WTC11 (cell line): ENCODE measurements at regions not wholly inside any gene's neighbourhood (a gene's known extent, or its start where the extent isn't known, plus 50 kb on each side); places are given as distances from the start of the nearest gene placed in this dataset.

ENCODE experiments used
- JUN ChIP-seq: sonication (generic); formaldehyde crosslinking; IDR thresholded peaks from 2 replicates; pipeline ENCODE4 v1.8.0; 2023; ENCODE audit warnings: mild to moderate bottlenecking, missing genetic modification reagents
- NFYB ChIP-seq: sonication (generic); formaldehyde crosslinking; conservative IDR thresholded peaks from 2 replicates; pipeline ENCODE4 v1.8.0; 2022; ENCODE audit warnings: low read depth, missing genetic modification reagents
- SMAD3 ChIP-seq: sonication (generic); formaldehyde crosslinking; IDR thresholded peaks from 2 replicates; pipeline ENCODE4 v1.8.0; 2022; ENCODE audit warnings: missing genetic modification reagents, mild to moderate bottlenecking, borderline replicate concordance
- SMAD4 ChIP-seq: sonication (generic); formaldehyde crosslinking; IDR thresholded peaks from 2 replicates; pipeline ENCODE4 v1.8.0; 2022; ENCODE audit warnings: mild to moderate bottlenecking, missing genetic modification reagents
- TEAD4 ChIP-seq: sonication (generic); formaldehyde crosslinking; IDR thresholded peaks from 2 replicates; pipeline ENCODE4 v1.8.0; 2022; ENCODE audit warnings: mild to moderate bottlenecking, missing genetic modification reagents
- TF ChIP-seq, protein P1 (sequence below): sonication (generic); formaldehyde crosslinking; IDR thresholded peaks from 2 replicates; pipeline ENCODE4 v1.8.1; 2023; ENCODE audit warnings: mild to moderate bottlenecking, missing genetic modification reagents
- TF ChIP-seq, protein P2 (sequence below): fragments of 200-600 bp; IDR thresholded peaks from 2 replicates; pipeline ENCODE4 v1.8.0; 2022; ENCODE audit warnings: antibody characterized with exemption

DNA sequence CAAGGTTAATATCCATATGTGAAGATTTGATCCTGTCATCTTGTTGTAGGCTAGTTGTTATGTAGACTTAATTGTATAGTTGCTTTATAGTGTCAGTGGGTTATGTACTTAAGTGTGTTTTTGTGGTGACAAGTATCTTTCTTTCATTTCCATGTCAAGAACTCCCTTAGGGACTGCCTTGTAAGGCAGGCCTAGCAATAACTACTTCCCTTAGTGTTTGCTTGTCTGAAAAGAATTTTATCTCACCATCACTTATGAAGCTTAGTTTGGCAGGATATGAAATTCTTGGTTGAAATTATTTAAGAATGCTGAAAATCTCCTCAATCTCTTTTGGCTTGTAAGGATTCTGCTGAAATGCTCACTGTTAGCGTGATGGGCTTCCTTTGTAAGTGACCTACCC lies 467.6 kb downstream of the CDH2 start:
- TF ChIP-seq, protein P1, sequence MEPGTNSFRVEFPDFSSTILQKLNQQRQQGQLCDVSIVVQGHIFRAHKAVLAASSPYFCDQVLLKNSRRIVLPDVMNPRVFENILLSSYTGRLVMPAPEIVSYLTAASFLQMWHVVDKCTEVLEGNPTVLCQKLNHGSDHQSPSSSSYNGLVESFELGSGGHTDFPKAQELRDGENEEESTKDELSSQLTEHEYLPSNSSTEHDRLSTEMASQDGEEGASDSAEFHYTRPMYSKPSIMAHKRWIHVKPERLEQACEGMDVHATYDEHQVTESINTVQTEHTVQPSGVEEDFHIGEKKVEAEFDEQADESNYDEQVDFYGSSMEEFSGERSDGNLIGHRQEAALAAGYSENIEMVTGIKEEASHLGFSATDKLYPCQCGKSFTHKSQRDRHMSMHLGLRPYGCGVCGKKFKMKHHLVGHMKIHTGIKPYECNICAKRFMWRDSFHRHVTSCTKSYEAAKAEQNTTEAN (CRISPR knock-in tag), result no peak
- no peak for TF ChIP-seq JUN
- TF ChIP-seq, protein P2, sequence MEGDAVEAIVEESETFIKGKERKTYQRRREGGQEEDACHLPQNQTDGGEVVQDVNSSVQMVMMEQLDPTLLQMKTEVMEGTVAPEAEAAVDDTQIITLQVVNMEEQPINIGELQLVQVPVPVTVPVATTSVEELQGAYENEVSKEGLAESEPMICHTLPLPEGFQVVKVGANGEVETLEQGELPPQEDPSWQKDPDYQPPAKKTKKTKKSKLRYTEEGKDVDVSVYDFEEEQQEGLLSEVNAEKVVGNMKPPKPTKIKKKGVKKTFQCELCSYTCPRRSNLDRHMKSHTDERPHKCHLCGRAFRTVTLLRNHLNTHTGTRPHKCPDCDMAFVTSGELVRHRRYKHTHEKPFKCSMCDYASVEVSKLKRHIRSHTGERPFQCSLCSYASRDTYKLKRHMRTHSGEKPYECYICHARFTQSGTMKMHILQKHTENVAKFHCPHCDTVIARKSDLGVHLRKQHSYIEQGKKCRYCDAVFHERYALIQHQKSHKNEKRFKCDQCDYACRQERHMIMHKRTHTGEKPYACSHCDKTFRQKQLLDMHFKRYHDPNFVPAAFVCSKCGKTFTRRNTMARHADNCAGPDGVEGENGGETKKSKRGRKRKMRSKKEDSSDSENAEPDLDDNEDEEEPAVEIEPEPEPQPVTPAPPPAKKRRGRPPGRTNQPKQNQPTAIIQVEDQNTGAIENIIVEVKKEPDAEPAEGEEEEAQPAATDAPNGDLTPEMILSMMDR, result no peak
- no peak for TF ChIP-seq NFYB
- no peak for TF ChIP-seq SMAD3 (CRISPR knock-in tag)
- TF ChIP-seq SMAD4 (CRISPR knock-in tag), result no peak
- TF ChIP-seq TEAD4 (CRISPR knock-in tag), result no peak
